Trophoblast cell (in vitro differentiated cells and primary cell): ENCODE measurements at regions not wholly inside any gene's neighbourhood (a gene's known extent, or its start where the extent isn't known, plus 50 kb on each side); places are given as distances from the start of the nearest gene placed in this dataset.

ENCODE experiments used
- DNase-seq, 2 donors: peaks; one replicate each; pipeline ENCODE4 v3.0.0-alpha.2; 2016
- H2AFZ ChIP-seq: 2 replicates; pipeline ENCODE4 v1.6.1; 2013; ENCODE audit warnings: low read length, moderate library complexity, mild to moderate bottlenecking; ENCODE audit not compliant: insufficient read depth, poor library complexity
- H2AK5ac ChIP-seq: 2 replicates; pipeline ENCODE4 v1.6.1; 2013; ENCODE audit warnings: mild to moderate bottlenecking, low read length
- H2BK120ac ChIP-seq: 2 replicates; pipeline ENCODE4 v1.6.1; 2013; ENCODE audit warnings: low read length, mild to moderate bottlenecking, moderate library complexity; ENCODE audit not compliant: insufficient read depth, poor library complexity
- H2BK12ac ChIP-seq: 2 replicates; pipeline ENCODE4 v1.6.1; 2013; ENCODE audit warnings: mild to moderate bottlenecking, low read length, moderate library complexity
- H2BK5ac ChIP-seq: 2 replicates; pipeline ENCODE4 v1.6.1; 2013; ENCODE audit warnings: low read length, low read depth, moderate library complexity, mild to moderate bottlenecking; ENCODE audit not compliant: poor library complexity
- H3K14ac ChIP-seq: 2 replicates; pipeline ENCODE4 v1.6.1; 2013; ENCODE audit warnings: mild to moderate bottlenecking, low read length
- H3K18ac ChIP-seq: 2 replicates; pipeline ENCODE4 v1.6.1; 2013; ENCODE audit warnings: mild to moderate bottlenecking, low read length
- H3K23ac ChIP-seq: 2 replicates; pipeline ENCODE4 v1.6.1; 2013; ENCODE audit warnings: low read length
- H3K27ac ChIP-seq: 2 replicates; pipeline ENCODE4 v1.5.1; 2013; ENCODE audit warnings: low read depth, mild to moderate bottlenecking, inconsistent platforms, low read length, moderate library complexity
- H3K27me3 ChIP-seq: 2 replicates; pipeline ENCODE4 v1.6.1; 2013; ENCODE audit warnings: inconsistent platforms, mild to moderate bottlenecking, low read length, moderate library complexity; ENCODE audit not compliant: insufficient read depth
- H3K36me3 ChIP-seq, 2 experiments: 1 replicate in 1 of 2; 2 replicates in 1 of 2; pipeline ENCODE4 v1.6.1; 2013; ENCODE audit warnings: low read length in 2 of 2, mild to moderate bottlenecking in 2 of 2, moderate library complexity in 1 of 2; ENCODE audit not compliant: insufficient read depth in 2 of 2, control insufficient read depth in 1 of 2
- H3K4ac ChIP-seq: 2 replicates; pipeline ENCODE4 v1.6.1; 2013; ENCODE audit warnings: low read depth, mild to moderate bottlenecking, low read length, moderate library complexity
- H3K4me1 ChIP-seq, 2 experiments: 1 replicate in 1 of 2; 2 replicates in 1 of 2; pipeline ENCODE4 v1.6.1; 2013; ENCODE audit warnings: low read length in 2 of 2, mild to moderate bottlenecking in 2 of 2, moderate library complexity in 1 of 2; ENCODE audit not compliant: insufficient read depth in 2 of 2, control insufficient read depth in 1 of 2
- H3K4me2 ChIP-seq: 2 replicates; pipeline ENCODE4 v1.6.1; 2013; ENCODE audit warnings: inconsistent platforms, mild to moderate bottlenecking, low read length, moderate library complexity
- H3K4me3 ChIP-seq: 2 replicates; pipeline ENCODE4 v1.5.1; 2013; ENCODE audit warnings: mild to moderate bottlenecking, low read depth, low read length, inconsistent platforms
- H3K79me1 ChIP-seq: one replicate; pipeline ENCODE4 v1.6.1; 2013; ENCODE audit warnings: low read length
- H3K79me2 ChIP-seq: 2 replicates; pipeline ENCODE4 v1.6.1; 2013; ENCODE audit warnings: low read length, mild to moderate bottlenecking; ENCODE audit not compliant: control insufficient read depth, insufficient read depth, poor library complexity
- H3K9ac ChIP-seq: 2 replicates; pipeline ENCODE4 v1.6.1; 2013; ENCODE audit warnings: mild to moderate bottlenecking, low read length
- H3K9me3 ChIP-seq: 2 replicates; pipeline ENCODE4 v1.6.1; 2013; ENCODE audit warnings: low read depth, mild to moderate bottlenecking, control low read depth, inconsistent platforms, low read length; ENCODE audit not compliant: insufficient read depth
- H4K12ac ChIP-seq: 2 replicates; pipeline ENCODE4 v1.6.1; 2013; ENCODE audit warnings: low read depth, mild to moderate bottlenecking, low read length, moderate library complexity
- H4K8ac ChIP-seq: 2 replicates; pipeline ENCODE4 v1.6.1; 2013; ENCODE audit warnings: low read depth, mild to moderate bottlenecking, low read length, moderate library complexity
- H4K91ac ChIP-seq: one replicate; pipeline ENCODE4 v1.6.1; 2013; ENCODE audit warnings: low read depth, mild to moderate bottlenecking, low read length, moderate library complexity
- WGBS: extraction: QIAGEN DNeasy Blood & Tissue Kit; methylation state at CpG from one replicate; pipeline ENCODE4 v1.1.7; 2013; ENCODE audit warnings: missing lambda C conversion rate; ENCODE audit not compliant: insufficient read length, insufficient coverage; ENCODE audit errors: extremely low coverage; 5-methylcytosine and 5-hydroxymethylcytosine counted together

DNA sequence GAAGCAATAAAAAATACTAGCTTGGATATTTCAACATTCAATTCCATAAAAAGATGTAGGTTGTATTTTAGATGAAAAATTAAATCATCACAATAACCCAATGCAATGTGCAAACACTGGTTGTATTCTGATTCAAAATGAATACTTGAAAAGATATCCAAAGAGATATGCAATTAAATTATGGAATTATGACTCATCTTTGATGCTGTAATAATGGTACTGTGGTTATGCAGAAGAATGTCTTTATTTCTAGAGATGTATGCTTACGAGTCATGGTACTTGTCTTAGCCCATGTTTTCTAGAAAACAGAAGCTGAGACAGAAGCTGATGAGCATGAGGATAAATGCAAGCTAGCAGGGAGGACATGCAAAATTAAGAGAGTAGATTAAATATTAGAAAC, 1941.4 kb upstream of the NUDT12 start:
- Histone ChIP-seq H3K27ac (no peak overlapping the region), H2BK120ac (no peak overlapping the region), H3K4me3 (no peak overlapping the region), H2AK5ac (no peak overlapping the region), H3K23ac (no peak overlapping the region), H3K4me1 (no peaks in the 10 kb centered on the region), H4K91ac (no peak overlapping the region), H4K12ac (no peak overlapping the region), H3K4me2 (no peak overlapping the region), H3K36me3 (no peaks in the 10 kb centered on the region), H4K8ac (no peak overlapping the region), H3K9me3 (no peaks in the 10 kb centered on the region), H2BK12ac (no peak overlapping the region), H3K79me1 (no peaks in the 10 kb centered on the region), H2BK5ac (no peak overlapping the region), H3K4ac (no peak overlapping the region), H3K14ac (no peak overlapping the region), H3K27me3 (no peaks in the 10 kb centered on the region), H3K18ac (no peak overlapping the region), H3K9ac (no peak overlapping the region), H2AFZ (no peak overlapping the region), H3K79me2 (no peaks in the 10 kb centered on the region)
- no peak for DNase-seq
- no CpG with 5 or more reads among the region's 1 CpG for WGBS

DNA sequence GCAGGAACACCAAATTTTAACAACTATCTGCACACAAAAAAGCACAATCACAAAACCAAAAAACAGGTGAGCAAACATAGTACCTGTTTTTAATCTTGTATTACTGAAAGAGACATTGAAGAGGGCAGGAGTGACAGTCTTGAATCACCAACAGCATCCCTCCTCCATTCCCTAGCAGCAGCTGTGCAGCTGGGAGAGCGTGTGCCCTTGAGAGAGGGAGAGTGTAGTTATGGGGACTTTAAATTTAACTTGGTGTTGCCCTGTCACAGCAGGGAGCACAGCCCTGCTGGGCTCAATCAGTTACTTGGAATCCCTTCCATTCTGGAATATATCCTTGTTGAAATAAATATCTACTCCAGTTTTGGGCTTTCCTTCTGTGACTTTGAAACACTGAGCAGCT, 1938.7 kb upstream of the NUDT12 start:
- Histone ChIP-seq H2BK5ac (no peak overlapping the region), H2AK5ac (no peak overlapping the region), H4K8ac (no peak overlapping the region), H3K14ac (no peak overlapping the region), H3K4me2 (no peak overlapping the region), H3K79me2 (no peaks in the 10 kb centered on the region), H4K91ac (no peak overlapping the region), H3K4me3 (no peak overlapping the region), H3K18ac (no peak overlapping the region), H3K4me1 (no peaks in the 10 kb centered on the region), H3K36me3 (no peaks in the 10 kb centered on the region), H3K9me3 (no peaks in the 10 kb centered on the region), H3K27me3 (no peaks in the 10 kb centered on the region), H3K9ac (no peak overlapping the region), H2BK12ac (no peak overlapping the region), H3K4ac (no peak overlapping the region), H3K23ac (no peak overlapping the region), H3K27ac (no peak overlapping the region), H4K12ac (no peak overlapping the region), H2AFZ (no peak overlapping the region), H3K79me1 (no peaks in the 10 kb centered on the region), H2BK120ac (no peak overlapping the region)
- no CpG with 5 or more reads among the region's 1 CpG for WGBS
- no peak for DNase-seq

DNA sequence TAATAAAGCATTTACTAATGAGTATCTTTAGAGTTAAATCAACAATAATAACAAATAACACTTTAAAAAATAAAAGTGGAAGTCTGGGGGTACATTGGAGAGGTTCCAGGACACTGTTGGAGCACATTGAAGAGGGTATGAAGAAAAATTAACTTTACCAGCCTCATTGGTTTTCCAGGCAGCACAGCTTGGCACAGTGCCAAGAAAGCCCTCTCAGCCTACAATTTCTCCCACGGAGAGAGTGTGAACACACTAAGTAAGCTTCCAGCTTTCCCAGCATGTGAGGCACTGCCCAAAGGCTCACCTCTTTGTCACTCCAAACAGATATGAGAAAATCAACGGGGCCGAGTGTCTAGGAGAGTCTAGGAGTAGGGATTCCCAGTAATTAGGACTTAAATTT, 1912.8 kb upstream of the NUDT12 start:
- Histone ChIP-seq H2BK120ac (no peak overlapping the region), H2AK5ac (no peak overlapping the region), H2AFZ (no peak overlapping the region), H3K27me3 (no peaks in the 10 kb centered on the region), H2BK12ac (no peak overlapping the region), H3K9me3 (no peaks in the 10 kb centered on the region), H3K36me3 (no peaks in the 10 kb centered on the region), H3K18ac (no peak overlapping the region), H3K23ac (no peak overlapping the region), H3K4me2 (no peak overlapping the region), H3K9ac (no peak overlapping the region), H3K27ac (no peak overlapping the region), H3K14ac (no peak overlapping the region), H3K4me3 (no peak overlapping the region), H3K79me1 (no peaks in the 10 kb centered on the region), H4K8ac (no peak overlapping the region), H3K79me2 (no peaks in the 10 kb centered on the region), H4K12ac (no peak overlapping the region), H2BK5ac (no peak overlapping the region), H3K4me1 (no peaks in the 10 kb centered on the region), H4K91ac (no peak overlapping the region), H3K4ac (no peak overlapping the region)
- no CpG with 5 or more reads among the region's 3 CpGs for WGBS
- no peak for DNase-seq

DNA sequence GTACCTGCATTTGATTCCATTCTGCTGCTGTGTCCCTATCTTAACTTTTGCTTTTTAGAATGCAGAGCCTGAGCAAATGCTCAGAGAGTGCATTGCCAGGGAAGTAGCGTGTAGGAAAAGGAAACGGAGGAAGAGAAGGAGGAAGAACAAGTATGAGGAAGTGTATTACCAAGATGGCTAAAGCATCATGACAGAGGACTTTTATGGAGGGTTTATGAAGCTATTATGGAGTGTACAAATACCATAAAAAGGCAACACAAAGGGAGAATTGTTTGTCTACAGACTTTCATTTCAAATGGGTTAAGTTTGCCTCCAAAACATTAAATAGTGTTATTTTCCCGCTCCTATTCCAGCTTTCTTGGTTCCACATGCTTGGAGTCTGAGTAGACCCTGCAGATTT, 1899.8 kb upstream of the NUDT12 start:
- WGBS, result no CpG with 5 or more reads among the region's 3 CpGs
- Histone ChIP-seq H2BK5ac (no peak overlapping the region), H2BK120ac (no peak overlapping the region), H3K4me1 (no peaks in the 10 kb centered on the region), H3K27me3 (no peaks in the 10 kb centered on the region), H2BK12ac (no peak overlapping the region), H4K91ac (no peak overlapping the region), H3K27ac (no peak overlapping the region), H3K79me2 (no peaks in the 10 kb centered on the region), H3K18ac (no peak overlapping the region), H3K36me3 (no peaks in the 10 kb centered on the region), H3K9me3 (peaks cover 6% of the 10 kb centered on the region), H3K23ac (no peak overlapping the region), H4K8ac (no peak overlapping the region), H2AFZ (no peak overlapping the region), H3K4me2 (no peak overlapping the region), H3K79me1 (no peaks in the 10 kb centered on the region), H4K12ac (no peak overlapping the region), H3K9ac (no peak overlapping the region), H3K14ac (no peak overlapping the region), H2AK5ac (no peak overlapping the region), H3K4ac (no peak overlapping the region), H3K4me3 (no peak overlapping the region)
- DNase-seq, result peak; percentile 1 to 63
